Endothelial cell of umbilical vein (primary cell): ENCODE measurements at regions not wholly inside any gene's neighbourhood (a gene's known extent, or its start where the extent isn't known, plus 50 kb on each side); places are given as distances from the start of the nearest gene placed in this dataset.

ENCODE experiments used
- BruUV-seq: library from RNA; stranded (reverse); fragments of 400-500 nt; replicated peaks from 2 replicates; lab custom pipeline; 2021; lab: Mats Ljungman, UMichigan
- CTCF ChIA-PET: fragments of 300-600, 350-600 bp; sonication (Branson Sonifier 250); formaldehyde crosslinking; loops from one replicate; lab custom pipeline; 2021; ENCODE audit warnings: antibody characterized with exemption, inconsistent platforms; lab: Charles Lee
- POLR2A ChIA-PET: fragments of 300-600, 350-600 bp; sonication (Branson Sonifier 250); formaldehyde crosslinking; loops from one replicate; lab custom pipeline; 2021; ENCODE audit warnings: antibody characterized with exemption, inconsistent platforms; lab: Charles Lee
- DNase-seq: peaks from one replicate; pipeline ENCODE4 v3.0.0-alpha.2; 2011; ENCODE audit warnings: low read depth, low spot score
- FAIRE-seq: peaks from 2 replicates; lab custom pipeline; 2011; peaks lifted over from hg19 to GRCh38; lab: Jason Lieb, UNC
- H2AFZ ChIP-seq: 2 replicates; pipeline ENCODE4 v1.6.0; 2012; ENCODE audit warnings: low read depth, low read length, control low read depth, inconsistent platforms
- H3K27ac ChIP-seq: 2 replicates; pipeline ENCODE4 v1.5.1; 2011; ENCODE audit warnings: low read depth, mild to moderate bottlenecking, control low read depth, low read length, moderate library complexity; ENCODE audit not compliant: insufficient read depth
- H3K27me3 ChIP-seq, 2 experiments: 2 replicates each; pipeline versions ENCODE4 v1.6.0 to v1.6.1; 2011; ENCODE audit warnings: low read length in 2 of 2, mixed read lengths in 1 of 2; ENCODE audit not compliant: control insufficient read depth in 2 of 2, insufficient read depth in 2 of 2
- H3K36me3 ChIP-seq, 2 experiments: 2 replicates in 1 of 2; 3 replicates in 1 of 2; pipeline ENCODE4 v1.5.1; 2011; ENCODE audit warnings: low read length in 2 of 2, mild to moderate bottlenecking in 1 of 2, moderate library complexity in 1 of 2; ENCODE audit not compliant: control insufficient read depth in 2 of 2, insufficient read depth in 2 of 2; ENCODE audit errors: extremely low read depth in 1 of 2
- H3K4me1 ChIP-seq: 3 replicates; pipeline ENCODE4 v1.5.1; 2011; ENCODE audit warnings: mild to moderate bottlenecking, low read length; ENCODE audit not compliant: control insufficient read depth, insufficient read depth; ENCODE audit errors: extremely low read depth
- H3K4me2 ChIP-seq: 2 replicates; pipeline ENCODE4 v1.6.1; 2011; ENCODE audit warnings: low read length, control low read depth, mixed read lengths; ENCODE audit not compliant: insufficient read depth
- H3K4me3 ChIP-seq, 3 experiments: fragments of 200-600 bp in 1 of 3; sonication (generic), shearing (Covaris generic) in 1 of 3; replicated peaks in 1 of 3; 2 replicates each; pipeline ENCODE4 v1.5.1; 2011 to 2016; ENCODE audit warnings: control low read depth in 3 of 3, low read length in 3 of 3, mild to moderate bottlenecking in 2 of 3, inconsistent platforms in 1 of 3, low read depth in 1 of 3, moderate library complexity in 1 of 3; ENCODE audit not compliant: insufficient read depth in 1 of 3
- H3K79me2 ChIP-seq: 2 replicates; pipeline ENCODE4 v1.6.0; 2012; ENCODE audit warnings: low read length, inconsistent platforms; ENCODE audit not compliant: control insufficient read depth, insufficient read depth
- H3K9ac ChIP-seq: replicated peaks from 2 replicates; pipeline ENCODE3; 2011; ENCODE audit warnings: low read length, control low read depth; ENCODE audit not compliant: insufficient read depth; ENCODE audit errors: extremely low read depth
- H3K9me1 ChIP-seq: replicated peaks from 3 replicates; pipeline ENCODE4 v1.6.0; 2011; ENCODE audit warnings: mild to moderate bottlenecking, low read length; ENCODE audit not compliant: control insufficient read depth, insufficient read depth; ENCODE audit errors: extremely low read depth
- H3K9me3 ChIP-seq: replicated peaks from 2 replicates; pipeline ENCODE4 v1.5.1; 2012; ENCODE audit warnings: low read length, inconsistent platforms; ENCODE audit not compliant: control insufficient read depth, insufficient read depth
- H4K20me1 ChIP-seq: replicated peaks from 2 replicates; pipeline ENCODE3; 2011; ENCODE audit warnings: mild to moderate bottlenecking, low read length; ENCODE audit not compliant: control insufficient read depth, insufficient read depth; ENCODE audit errors: extremely low read depth
- EZH2 ChIP-seq: IDR thresholded peaks from 2 replicates; pipeline ENCODE4 v1.6.1; 2012; ENCODE audit warnings: borderline replicate concordance, low read depth, mild to moderate bottlenecking, moderate library complexity, low read length, inconsistent platforms; ENCODE audit not compliant: severe bottlenecking
- FOS ChIP-seq: IDR thresholded peaks from 2 replicates; pipeline ENCODE4 v1.6.1; 2011; ENCODE audit warnings: mild to moderate bottlenecking, low read length, moderate library complexity, borderline replicate concordance; ENCODE audit not compliant: insufficient read depth
- GATA2 ChIP-seq: IDR thresholded peaks from 2 replicates; pipeline ENCODE4 v1.7.0; 2011; ENCODE audit warnings: low read depth, mild to moderate bottlenecking, moderate library complexity, mixed read lengths, low read length; ENCODE audit not compliant: insufficient read length, insufficient read depth
- MAX ChIP-seq: IDR thresholded peaks from 2 replicates; pipeline ENCODE4 v1.6.1; 2011; ENCODE audit not compliant: insufficient read depth, insufficient read length
- POLR2AphosphoS5 ChIP-seq: IDR thresholded peaks from 2 replicates; pipeline ENCODE4 v1.6.1; 2012; ENCODE audit warnings: low read depth, mild to moderate bottlenecking, control low read depth, low read length, moderate library complexity; ENCODE audit not compliant: insufficient read depth
- dilution Hi-C: fragments of 300-500 bp; cut with MboI; formaldehyde crosslinking; loops from one replicate; pipeline ENCODE4 v1.15.0; 2019; ENCODE audit warnings: low sequenced_read_pairs; ENCODE audit not compliant: extremely low pct_ligation_motif_present
- intact Hi-C: fragments of 100-400 bp; cut with micrococcal nuclease; formaldehyde crosslinking; loops from one replicate; pipeline ENCODE4 v1.10.0; 2022
- TF ChIP-seq, protein P1 (sequence below), 2 donors: IDR thresholded peaks; 1 replicate in 1 of 2; 2 replicates in 1 of 2; pipeline ENCODE4 v1.5.1; 2011; ENCODE audit warnings: low read length in 2 of 2, mild to moderate bottlenecking in 2 of 2, moderate library complexity in 2 of 2, control low read depth in 1 of 2, inconsistent platforms in 1 of 2, low read depth in 1 of 2; ENCODE audit not compliant: insufficient read depth in 1 of 2; ENCODE audit errors: extremely low read depth in 1 of 2

- no TSS peak for BruUV-seq
- POLR2A ChIA-PET, result no interaction called here
- Histone ChIP-seq H3K36me3 (no peaks in the 10 kb centered on the region), H3K9me1 (no peaks in the 10 kb centered on the region), H3K4me3 (no peak overlapping the region), H3K9ac (no peak overlapping the region), H3K4me2 (no peak overlapping the region), H3K27ac (no peak overlapping the region), H2AFZ (no peak overlapping the region), H3K4me1 (no peaks in the 10 kb centered on the region), H3K9me3 (no peaks in the 10 kb centered on the region), H4K20me1 (no peaks in the 10 kb centered on the region), H3K79me2 (no peaks in the 10 kb centered on the region), H3K27me3 (peaks cover 5% of the 10 kb centered on the region in 2 experiments)
- FAIRE-seq (no peak), DNase-seq (no peak)
- CTCF ChIA-PET, result interaction anchor here (3.2 kb wide), 1 partner anchor 16 kb away, joined by 10 read pairs; no protein-coding TSS in a partner anchor
- TF ChIP-seq POLR2AphosphoS5 (no peak), MAX (no peak), GATA2 (no peak)
- TF ChIP-seq, protein P1, sequence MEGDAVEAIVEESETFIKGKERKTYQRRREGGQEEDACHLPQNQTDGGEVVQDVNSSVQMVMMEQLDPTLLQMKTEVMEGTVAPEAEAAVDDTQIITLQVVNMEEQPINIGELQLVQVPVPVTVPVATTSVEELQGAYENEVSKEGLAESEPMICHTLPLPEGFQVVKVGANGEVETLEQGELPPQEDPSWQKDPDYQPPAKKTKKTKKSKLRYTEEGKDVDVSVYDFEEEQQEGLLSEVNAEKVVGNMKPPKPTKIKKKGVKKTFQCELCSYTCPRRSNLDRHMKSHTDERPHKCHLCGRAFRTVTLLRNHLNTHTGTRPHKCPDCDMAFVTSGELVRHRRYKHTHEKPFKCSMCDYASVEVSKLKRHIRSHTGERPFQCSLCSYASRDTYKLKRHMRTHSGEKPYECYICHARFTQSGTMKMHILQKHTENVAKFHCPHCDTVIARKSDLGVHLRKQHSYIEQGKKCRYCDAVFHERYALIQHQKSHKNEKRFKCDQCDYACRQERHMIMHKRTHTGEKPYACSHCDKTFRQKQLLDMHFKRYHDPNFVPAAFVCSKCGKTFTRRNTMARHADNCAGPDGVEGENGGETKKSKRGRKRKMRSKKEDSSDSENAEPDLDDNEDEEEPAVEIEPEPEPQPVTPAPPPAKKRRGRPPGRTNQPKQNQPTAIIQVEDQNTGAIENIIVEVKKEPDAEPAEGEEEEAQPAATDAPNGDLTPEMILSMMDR (IDR thresholded peaks at IDR 0.05; ENCODE audit: extremely low read depth in 1 of 2, insufficient read depth in 1 of 2, low read depth in 1 of 2, low read length in 2 of 2), result no peak
- dilution Hi-C loops, result no loop called here
- intact Hi-C loops, result no loop called here
These were observed 145.8 kb upstream of the SYT6 start for GRCh38 chr1:114299331-114299975.

GRCh38 chr1:114298008-114298407 lies 144.3 kb upstream of the SYT6 start:
- intact Hi-C loops (no loop called here), dilution Hi-C loops (no loop called here)
- Histone ChIP-seq H3K27me3 (peaks cover 2 to 5% of the 10 kb centered on the region in 2 experiments), H4K20me1 (no peaks in the 10 kb centered on the region), H3K4me1 (no peaks in the 10 kb centered on the region), H2AFZ (no peak overlapping the region), H3K36me3 (no peaks in the 10 kb centered on the region), H3K27ac (no peak overlapping the region), H3K9me1 (no peaks in the 10 kb centered on the region), H3K4me3 (no peak overlapping the region), H3K79me2 (no peaks in the 10 kb centered on the region), H3K9me3 (no peaks in the 10 kb centered on the region), H3K4me2 (no peak overlapping the region), H3K9ac (no peak overlapping the region)
- BruUV-seq, result no TSS peak
- CTCF ChIA-PET, result no interaction called here
- DNase-seq (no peak), FAIRE-seq (no peak)
- POLR2A ChIA-PET, result no interaction called here
- TF ChIP-seq POLR2AphosphoS5, result no peak
- no peak for TF ChIP-seq FOS
- no peak for TF ChIP-seq EZH2
- no peak for TF ChIP-seq GATA2
